Ascending aorta (tissue), 2 donors: ENCODE measurements at regions not wholly inside any gene's neighbourhood (a gene's known extent, or its start where the extent isn't known, plus 50 kb on each side); places are given as distances from the start of the nearest gene placed in this dataset.
A peak's percentile ranks its signal among the peaks of the same experiment; 100 is the strongest.

Experiments
- DNase-seq, 2 donors: peaks; one replicate each; pipeline ENCODE4 v3.0.0-alpha.2; 2019; ENCODE audit warnings: low spot score in 2 of 2
- H3K27ac ChIP-seq, 2 donors: fragments of 200-600 bp; sonication (generic); one replicate each; pipeline ENCODE4 v1.5.1; 2016 to 2017; ENCODE audit warnings: mild to moderate bottlenecking in 1 of 2
- H3K27me3 ChIP-seq: fragments of 200-600 bp; sonication (generic); one replicate; pipeline ENCODE4 v1.5.1; 2017
- H3K36me3 ChIP-seq, 2 donors: fragments of 200-600 bp; sonication (generic); one replicate each; pipeline ENCODE4 v1.5.1; 2016
- H3K4me1 ChIP-seq, 2 donors: fragments of 200-600 bp; sonication (generic); one replicate each; pipeline ENCODE4 v1.5.1; 2016 to 2017; ENCODE audit warnings: mild to moderate bottlenecking in 1 of 2
- H3K4me3 ChIP-seq, 2 donors: fragments of 200-600 bp; sonication (generic); one replicate each; pipeline ENCODE4 v1.5.1; 2016 to 2017; ENCODE audit warnings: mild to moderate bottlenecking in 1 of 2
- H3K9me3 ChIP-seq, 2 donors: fragments of 200-600 bp; sonication (generic); one replicate each; pipeline ENCODE4 v1.5.1; 2016
- intact Hi-C: fragments of 100-400 bp; cut with DNase I; formaldehyde crosslinking; loops from one replicate; pipeline ENCODE4 v1.15.1; 2023
- TF ChIP-seq, protein P1 (sequence below), 3 experiments: fragments of 200-600 bp in 2 of 3; fragments of 450-650 bp in 1 of 3; sonication (generic) in 2 of 3; IDR thresholded peaks; one replicate each; pipeline ENCODE4 v1.5.1; 2016 to 2019; ENCODE audit warnings: antibody characterized with exemption in 3 of 3, mild to moderate bottlenecking in 1 of 3, moderate library complexity in 1 of 3

GRCh38 chr5:158155811-158156505 lies 297.0 kb upstream of the CLINT1 start:
- Histone ChIP-seq H3K36me3 (no peaks in the 10 kb centered on the region), H3K4me3 (no peak overlapping the region), H3K4me1 (no peaks in the 10 kb centered on the region), H3K27ac (no peak overlapping the region), H3K9me3 (no peaks in the 10 kb centered on the region), H3K27me3 (no peaks in the 10 kb centered on the region)
- intact Hi-C loops = no loop called here
- DNase-seq = no peak
- TF ChIP-seq, protein P1, sequence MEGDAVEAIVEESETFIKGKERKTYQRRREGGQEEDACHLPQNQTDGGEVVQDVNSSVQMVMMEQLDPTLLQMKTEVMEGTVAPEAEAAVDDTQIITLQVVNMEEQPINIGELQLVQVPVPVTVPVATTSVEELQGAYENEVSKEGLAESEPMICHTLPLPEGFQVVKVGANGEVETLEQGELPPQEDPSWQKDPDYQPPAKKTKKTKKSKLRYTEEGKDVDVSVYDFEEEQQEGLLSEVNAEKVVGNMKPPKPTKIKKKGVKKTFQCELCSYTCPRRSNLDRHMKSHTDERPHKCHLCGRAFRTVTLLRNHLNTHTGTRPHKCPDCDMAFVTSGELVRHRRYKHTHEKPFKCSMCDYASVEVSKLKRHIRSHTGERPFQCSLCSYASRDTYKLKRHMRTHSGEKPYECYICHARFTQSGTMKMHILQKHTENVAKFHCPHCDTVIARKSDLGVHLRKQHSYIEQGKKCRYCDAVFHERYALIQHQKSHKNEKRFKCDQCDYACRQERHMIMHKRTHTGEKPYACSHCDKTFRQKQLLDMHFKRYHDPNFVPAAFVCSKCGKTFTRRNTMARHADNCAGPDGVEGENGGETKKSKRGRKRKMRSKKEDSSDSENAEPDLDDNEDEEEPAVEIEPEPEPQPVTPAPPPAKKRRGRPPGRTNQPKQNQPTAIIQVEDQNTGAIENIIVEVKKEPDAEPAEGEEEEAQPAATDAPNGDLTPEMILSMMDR (IDR thresholded peaks at IDR 0.05) = no peak

DNA sequence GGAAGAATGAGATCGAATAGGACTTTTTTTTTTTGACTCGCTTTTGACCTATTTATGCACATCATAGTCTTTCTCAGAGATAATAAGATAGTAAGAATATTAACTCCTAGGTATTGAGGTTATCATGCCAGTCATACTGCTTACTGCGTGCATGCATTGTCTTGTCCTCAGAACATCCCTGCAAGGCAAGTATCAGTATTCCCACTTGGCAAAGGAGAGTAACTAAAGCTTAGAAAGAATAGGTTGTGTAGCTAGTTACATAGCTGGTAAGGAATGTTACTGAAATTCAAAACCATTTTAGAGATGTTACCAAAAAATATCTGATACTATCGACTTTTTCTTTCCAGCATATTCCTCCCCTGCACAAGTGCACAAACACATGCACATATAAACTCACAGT lies 296.1 kb upstream of the CLINT1 start:
- H3K9me3 ChIP-seq = no peaks in the 10 kb centered on the region
- H3K27me3 ChIP-seq = no peaks in the 10 kb centered on the region
- no peaks in the 10 kb centered on the region for H3K36me3 ChIP-seq
- no peak for DNase-seq
- H3K27ac ChIP-seq = no peak overlapping the region
- H3K4me1 ChIP-seq = no peaks in the 10 kb centered on the region
- intact Hi-C loops = no loop called here
- no peak overlapping the region for H3K4me3 ChIP-seq
- TF ChIP-seq, protein P1 (IDR thresholded peaks at IDR 0.05) = no peak

- DNase-seq = peak in 1 of 2 donors; percentile 74
Observed at GRCh38 chr5:158154226-158155005, 295.5 kb upstream of the CLINT1 start.

DNA sequence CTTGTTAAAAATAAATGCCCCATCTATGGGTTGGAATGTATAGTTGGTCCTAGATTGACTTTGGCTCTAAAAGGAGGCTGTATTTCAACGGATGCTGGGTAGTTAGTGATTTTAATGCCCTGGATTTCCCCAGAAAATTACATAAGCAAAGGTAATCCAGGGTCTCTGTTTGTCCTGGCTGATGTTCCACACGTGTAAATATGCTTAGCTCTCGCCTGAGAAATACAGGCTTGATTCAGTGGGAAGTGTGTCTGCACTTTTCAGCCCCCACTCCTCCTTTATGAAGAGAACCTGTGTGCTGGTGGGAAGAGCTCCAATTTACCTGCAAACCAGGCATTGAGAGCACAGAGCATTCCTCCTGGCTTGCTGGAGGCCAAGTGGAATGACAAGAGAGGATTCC lies 294.6 kb upstream of the CLINT1 start:
- Histone ChIP-seq H3K27me3 (no peaks in the 10 kb centered on the region), H3K9me3 (no peaks in the 10 kb centered on the region), H3K27ac (no peak overlapping the region), H3K4me3 (no peak overlapping the region), H3K4me1 (no peaks in the 10 kb centered on the region), H3K36me3 (no peaks in the 10 kb centered on the region)
- intact Hi-C loops = no loop called here
- TF ChIP-seq, protein P1 (IDR thresholded peaks at IDR 0.05) = no peak
- DNase-seq = no peak

More at GRCh38 chr5:158154226-158155005, 295.5 kb upstream of the CLINT1 start:
- Histone ChIP-seq H3K9me3 (no peaks in the 10 kb centered on the region), H3K27me3 (no peaks in the 10 kb centered on the region), H3K27ac (no peak overlapping the region), H3K36me3 (no peaks in the 10 kb centered on the region), H3K4me3 (no peak overlapping the region), H3K4me1 (no peaks in the 10 kb centered on the region)
- intact Hi-C loops = no loop called here
- TF ChIP-seq, protein P1 (IDR thresholded peaks at IDR 0.05) = no peak

GRCh38 chr5:158152136-158152535 lies 293.2 kb upstream of the CLINT1 start:
- no peaks in the 10 kb centered on the region for H3K27me3 ChIP-seq
- H3K9me3 ChIP-seq = no peaks in the 10 kb centered on the region
- no peaks in the 10 kb centered on the region for H3K4me1 ChIP-seq
- DNase-seq = no peak
- no peaks in the 10 kb centered on the region for H3K36me3 ChIP-seq
- intact Hi-C loops = no loop called here
- TF ChIP-seq, protein P1 (IDR thresholded peaks at IDR 0.05) = no peak
- H3K4me3 ChIP-seq = no peak overlapping the region
- H3K27ac ChIP-seq = no peak overlapping the region
